Neural crest cell (in vitro differentiated cells): ENCODE measurements at regions not wholly inside any gene's neighbourhood (a gene's known extent, or its start where the extent isn't known, plus 50 kb on each side); places are given as distances from the start of the nearest gene placed in this dataset.

Experiments
- DNase-seq: peaks from one replicate; pipeline ENCODE4 v3.0.0; 2021; ENCODE audit warnings: low read depth, mixed read lengths, low spot score
- H3K27ac Mint-ChIP-seq: one replicate; pipeline ENCODE4 v1.8.0; 2021; ENCODE audit warnings: mild to moderate bottlenecking, mixed read lengths; ENCODE audit not compliant: unreplicated experiment
- H3K27me3 Mint-ChIP-seq: 2 replicates; pipeline ENCODE4 v1.8.0; 2021; ENCODE audit warnings: low read depth, mild to moderate bottlenecking, mixed read lengths
- H3K36me3 Mint-ChIP-seq: 2 replicates; pipeline ENCODE4 v1.8.0; 2021; ENCODE audit warnings: low read depth, mild to moderate bottlenecking, mixed read lengths
- H3K4me1 Mint-ChIP-seq: 2 replicates; pipeline ENCODE4 v1.8.0; 2021; ENCODE audit warnings: mixed read lengths
- H3K4me3 Mint-ChIP-seq: one replicate; pipeline ENCODE4 v1.8.0; 2021; ENCODE audit warnings: mild to moderate bottlenecking, mixed read lengths
- H3K9me3 Mint-ChIP-seq: 2 replicates; pipeline ENCODE4 v1.8.0; 2021; ENCODE audit warnings: mixed read lengths
- CTCF ChIP-seq: fragments of 200-600 bp; sonication (generic); conservative IDR thresholded peaks from 2 replicates; pipeline ENCODE4 v1.5.0; 2021; ENCODE audit warnings: antibody characterized with exemption, mild to moderate bottlenecking

- H3K36me3 Mint-ChIP-seq, result no peaks in the 10 kb centered on the region
- H3K4me3 Mint-ChIP-seq, result no peak overlapping the region
- peaks cover 49% of the 10 kb centered on the region for H3K4me1 Mint-ChIP-seq
- no peaks in the 10 kb centered on the region for H3K27me3 Mint-ChIP-seq
- TF ChIP-seq CTCF, result no peak
- DNase-seq, result no peak
- no peaks in the 10 kb centered on the region for H3K9me3 Mint-ChIP-seq
- H3K27ac Mint-ChIP-seq, result no peak overlapping the region
Observed at GRCh38 chr5:56410696-56411095, 177.6 kb upstream of the ANKRD55 start.

- Mint-ChIP-seq H3K27ac (no peak overlapping the region), H3K36me3 (no peaks in the 10 kb centered on the region), H3K4me3 (no peak overlapping the region), H3K4me1 (peaks cover 60% of the 10 kb centered on the region), H3K27me3 (no peaks in the 10 kb centered on the region), H3K9me3 (no peaks in the 10 kb centered on the region)
- TF ChIP-seq CTCF, result no peak
- no peak for DNase-seq
Observed at GRCh38 chr5:56409331-56410190, 176.4 kb upstream of the ANKRD55 start.

- Mint-ChIP-seq H3K36me3 (no peaks in the 10 kb centered on the region), H3K4me1 (peaks cover 60% of the 10 kb centered on the region), H3K27me3 (no peaks in the 10 kb centered on the region), H3K4me3 (no peak overlapping the region), H3K9me3 (no peaks in the 10 kb centered on the region), H3K27ac (no peak overlapping the region)
- DNase-seq, result no peak
- no peak for TF ChIP-seq CTCF
Observed at GRCh38 chr5:56406838-56407237, 173.7 kb upstream of the ANKRD55 start.

GRCh38 chr5:56406221-56406620 lies 173.1 kb upstream of the ANKRD55 start:
- no peak for DNase-seq
- Mint-ChIP-seq H3K4me1 (peaks cover 66% of the 10 kb centered on the region), H3K27me3 (no peaks in the 10 kb centered on the region), H3K9me3 (no peaks in the 10 kb centered on the region), H3K4me3 (peak overlapping the region; percentile 25), H3K36me3 (no peaks in the 10 kb centered on the region), H3K27ac (no peak overlapping the region)
- TF ChIP-seq CTCF, result no peak

- peaks cover 74% of the 10 kb centered on the region for H3K4me1 Mint-ChIP-seq
- peak overlapping the region; percentile 73 for H3K27ac Mint-ChIP-seq
Observed at GRCh38 chr5:56405116-56405908, 172.2 kb upstream of the ANKRD55 start.

More at GRCh38 chr5:56405116-56405908, 172.2 kb upstream of the ANKRD55 start:
- no peak for TF ChIP-seq CTCF
- H3K27me3 Mint-ChIP-seq, result no peaks in the 10 kb centered on the region
- H3K36me3 Mint-ChIP-seq, result no peaks in the 10 kb centered on the region
- peak overlapping the region; percentile 42 for H3K4me3 Mint-ChIP-seq
- no peak for DNase-seq
- H3K9me3 Mint-ChIP-seq, result peaks cover under 1% of the 10 kb centered on the region
